Dedifferentiated amniotic fluid mesenchymal stem cell (primary cell): ENCODE measurements at regions not wholly inside any gene's neighbourhood (a gene's known extent, or its start where the extent isn't known, plus 50 kb on each side); places are given as distances from the start of the nearest gene placed in this dataset.
A peak's percentile ranks its signal among the peaks of the same experiment; 100 is the strongest.
"Not testable (repeated sequence)": the region's sequence is repeated elsewhere in the genome, so short reads cannot be mapped to it uniquely, and the experiment has no call there.

ENCODE experiments used
- DNase-seq: peaks from one replicate; pipeline ENCODE4 v3.0.0-alpha.2; 2016; ENCODE audit errors: extremely low spot score

DNA sequence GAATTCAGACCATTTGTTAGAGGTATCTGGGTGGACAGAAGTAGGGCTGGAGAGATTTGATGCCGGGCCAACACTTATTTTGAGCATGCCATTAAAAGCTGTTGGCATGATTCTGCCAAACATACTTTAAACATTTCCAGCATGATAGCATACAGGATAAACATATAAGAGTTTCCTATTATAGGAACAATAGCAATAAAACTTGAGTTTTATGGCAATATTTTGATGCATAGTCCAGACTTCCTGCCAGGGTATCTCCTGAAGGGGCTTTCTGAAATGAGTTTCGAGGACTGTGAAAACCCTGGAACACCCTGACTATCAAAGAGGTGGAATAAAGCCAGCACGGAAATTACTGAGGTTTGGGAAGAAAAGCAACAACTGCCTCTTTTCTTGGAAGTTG is 1398.0 kb upstream of the NXPH2 start:
- peak; percentile 17 for DNase-seq

GRCh38 chr2:140177086-140177485 is 1396.9 kb upstream of the NXPH2 start:
- no peak for DNase-seq

- DNase-seq: no peak
These were observed 1393.6 kb upstream of the NXPH2 start for GRCh38 chr2:140173790-140174189.

DNA sequence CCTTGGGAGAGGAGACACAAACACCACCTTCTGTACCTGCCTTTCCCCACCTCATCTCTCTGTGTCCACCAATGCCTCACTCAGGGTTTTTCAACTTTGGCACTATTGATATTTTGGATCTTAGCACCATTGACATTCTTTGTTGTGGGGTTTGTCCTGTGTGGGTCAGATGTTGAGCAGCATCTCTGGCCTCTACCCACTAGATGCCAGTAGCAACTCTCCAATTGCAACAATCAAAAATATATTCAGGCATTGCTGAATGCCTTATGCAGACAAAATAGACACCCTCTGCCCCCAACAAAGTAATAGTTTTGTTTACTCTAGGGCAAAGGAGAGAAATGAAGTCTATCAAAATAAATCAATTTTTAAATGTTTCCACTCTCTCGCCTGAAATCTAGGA is 1384.3 kb upstream of the NXPH2 start:
- DNase-seq: no peak

GRCh38 chr2:140158259-140158658 is 1378.1 kb upstream of the NXPH2 start:
- DNase-seq: no peak

DNA sequence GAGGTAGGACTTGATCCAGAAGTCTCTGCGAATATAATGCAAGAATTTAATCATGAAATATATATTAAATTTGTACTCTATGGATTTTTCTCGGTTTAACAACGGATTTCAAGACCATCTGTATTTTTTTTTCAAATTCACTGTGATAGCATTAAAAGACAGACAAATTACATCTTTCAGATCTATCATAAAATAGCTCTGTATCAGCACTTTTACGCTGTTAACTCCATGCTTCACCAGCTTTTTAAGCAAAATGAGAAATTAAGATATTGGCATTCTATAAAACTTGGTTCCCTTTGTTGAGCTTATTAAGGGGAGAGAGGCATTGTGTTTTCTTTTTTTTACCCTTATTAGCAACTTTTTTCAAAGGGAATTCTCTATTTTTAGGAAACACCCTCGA is 1377.6 kb upstream of the NXPH2 start:
- DNase-seq: no peak

DNA sequence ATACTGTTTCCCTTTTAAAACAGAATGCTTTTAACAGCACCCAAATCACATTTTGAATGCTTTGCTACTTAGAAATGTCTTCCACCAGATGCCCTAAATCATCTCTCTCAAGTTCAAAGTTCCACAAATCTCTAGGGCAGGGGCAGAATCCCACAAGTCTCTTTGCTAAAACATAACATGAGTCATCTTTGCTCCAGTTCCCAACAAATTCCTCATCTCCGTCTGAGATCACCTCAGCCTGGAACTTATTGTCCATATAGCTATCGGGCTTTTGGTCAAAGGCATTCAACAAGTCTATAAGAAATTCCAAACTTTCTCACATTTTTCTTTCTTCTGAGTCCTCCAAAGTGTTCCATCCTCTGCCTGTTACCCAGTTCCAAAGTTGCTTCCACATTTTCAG is 1374.5 kb upstream of the NXPH2 start:
- no peak for DNase-seq

DNA sequence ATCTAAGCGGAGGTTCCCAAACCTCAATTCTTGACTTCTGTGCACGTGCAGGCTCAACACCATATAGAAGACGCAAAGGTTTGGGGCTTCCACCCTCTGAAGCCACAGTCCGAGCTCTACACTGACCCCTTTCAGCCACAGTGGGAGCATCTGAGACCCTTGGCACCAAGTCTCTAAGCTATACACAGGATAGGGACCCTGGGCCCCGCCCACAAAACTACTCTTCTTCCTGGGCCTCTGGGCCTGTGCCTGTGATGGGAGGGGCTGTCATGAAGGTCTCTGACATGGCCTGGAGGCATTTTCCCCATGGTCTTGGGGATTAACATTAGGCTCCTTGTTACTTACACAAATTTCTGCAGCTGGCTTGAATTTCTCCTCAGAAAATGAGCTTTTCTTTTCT is 1374.1 kb upstream of the NXPH2 start:
- no peak for DNase-seq

GRCh38 chr2:140144611-140145010 is 1364.4 kb upstream of the NXPH2 start:
- no peak for DNase-seq

DNA sequence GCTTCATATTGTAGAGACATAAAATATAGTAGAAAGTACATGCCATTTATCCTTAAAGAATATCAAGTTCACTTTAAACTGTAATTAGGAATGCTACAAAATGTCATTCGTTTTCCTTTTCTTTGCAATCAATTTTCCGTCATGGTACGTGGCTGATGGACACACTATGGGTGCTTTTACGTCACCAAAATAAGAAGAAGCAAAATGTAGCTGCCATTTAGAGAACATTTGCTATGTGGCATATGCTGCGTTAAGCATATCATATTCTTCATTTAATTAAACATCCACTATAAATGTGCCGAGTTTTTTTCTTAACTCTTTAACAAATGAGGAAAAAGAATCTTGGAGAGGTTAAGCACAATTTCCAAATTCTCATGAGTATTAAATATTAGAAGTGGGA is 1358.5 kb upstream of the NXPH2 start:
- no peak for DNase-seq

DNA sequence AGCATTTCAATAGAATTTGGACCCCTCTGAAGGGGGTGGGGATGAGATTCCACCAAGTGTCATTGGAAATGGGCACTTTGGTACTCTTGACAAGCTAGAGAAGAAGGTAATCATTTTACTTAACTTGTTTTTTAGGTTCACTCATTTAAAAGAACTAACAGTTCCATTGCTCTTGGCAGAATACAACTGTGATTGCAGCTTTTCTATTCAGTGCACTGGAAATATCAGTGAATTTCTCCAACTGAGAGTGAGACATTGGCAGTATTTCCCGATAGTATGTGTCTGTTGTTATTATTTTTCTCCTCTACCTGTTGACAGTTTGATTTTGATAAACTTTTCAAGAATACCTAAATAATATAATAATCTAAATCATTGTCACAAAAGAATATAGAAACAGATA is 1356.7 kb upstream of the NXPH2 start:
- DNase-seq: no peak

DNA sequence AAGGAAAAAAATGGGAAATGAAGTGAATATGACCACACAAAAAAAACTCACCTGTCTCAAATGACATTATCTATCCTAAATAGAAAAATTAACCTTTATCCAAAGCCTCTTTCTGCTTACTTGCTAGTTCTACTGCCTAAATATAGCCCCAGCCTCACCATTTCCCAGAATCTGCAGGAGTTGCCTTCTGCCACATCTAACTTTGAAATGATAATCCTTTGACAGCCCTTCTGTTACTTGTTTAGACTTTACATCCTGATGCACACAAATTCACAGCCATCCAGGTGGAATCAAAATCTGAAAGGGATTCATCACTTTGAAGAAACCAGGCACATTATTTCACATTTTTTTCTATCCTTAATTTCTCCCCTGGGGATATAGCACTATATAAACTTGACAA is 1356.2 kb upstream of the NXPH2 start:
- no peak for DNase-seq

GRCh38 chr2:140128909-140129308 is 1348.7 kb upstream of the NXPH2 start:
- no peak for DNase-seq

- no peak for DNase-seq
These were observed 1341.8 kb upstream of the NXPH2 start for GRCh38 chr2:140122001-140122400.

GRCh38 chr2:140117386-140117785 is 1337.2 kb upstream of the NXPH2 start:
- DNase-seq: no peak

DNA sequence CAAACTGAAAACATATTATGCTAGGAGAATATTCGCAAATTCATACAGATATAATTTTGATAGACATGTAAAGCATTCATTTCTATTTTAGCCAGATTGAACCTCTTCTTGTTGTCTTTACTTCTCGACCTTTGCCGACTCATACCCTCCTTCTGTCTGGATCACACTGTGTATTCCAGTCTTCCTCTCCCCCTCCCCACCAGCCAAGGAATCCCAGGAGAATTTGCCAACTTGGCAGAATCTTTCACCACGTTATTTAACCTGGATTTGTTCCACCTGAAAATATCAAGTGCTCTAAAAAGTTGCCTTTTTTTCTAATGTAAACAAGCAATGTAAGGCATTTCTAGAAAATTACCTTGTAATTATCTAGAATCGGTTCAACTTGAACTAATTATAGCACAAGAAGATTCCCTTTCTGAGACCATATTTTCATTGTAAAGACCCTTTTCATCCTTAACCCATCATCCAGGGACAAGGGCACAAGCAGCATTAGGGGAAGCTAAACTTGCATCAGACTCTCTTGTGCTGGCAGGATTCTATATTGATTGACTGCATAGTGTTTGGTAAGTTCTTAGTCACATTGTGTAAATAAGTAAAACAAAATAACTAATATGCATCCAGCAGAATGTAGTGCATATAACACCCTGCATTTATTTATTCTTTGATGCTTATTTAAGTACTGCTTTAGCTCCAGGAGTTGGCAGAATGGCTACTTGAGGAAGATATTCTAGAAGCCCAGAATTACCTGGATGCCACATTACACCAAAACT is 1328.7 kb upstream of the NXPH2 start:
- DNase-seq: no peak

- DNase-seq: no peak
These were observed 1311.7 kb upstream of the NXPH2 start for GRCh38 chr2:140091926-140092325.

- no peak for DNase-seq
These were observed 1306.8 kb upstream of the NXPH2 start for GRCh38 chr2:140086964-140087363.

DNA sequence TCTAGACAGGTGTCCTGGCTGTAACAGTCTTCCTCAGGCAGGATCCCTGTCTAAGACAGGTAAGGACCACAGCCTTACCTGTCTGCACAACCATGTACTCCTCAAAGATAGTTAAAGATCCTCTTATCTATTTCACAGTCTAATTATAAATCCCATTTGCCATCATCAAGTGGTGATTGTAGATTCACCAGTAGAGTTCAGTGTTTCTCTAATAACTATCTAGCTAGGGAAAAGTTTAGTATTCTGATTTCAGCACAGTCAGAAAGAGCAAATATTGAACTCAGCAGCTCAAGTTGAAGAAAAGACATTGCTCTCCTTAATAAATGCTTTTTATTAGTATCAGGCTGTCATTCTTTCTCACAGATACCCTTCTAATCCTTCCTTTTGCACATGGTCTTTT is 1305.5 kb upstream of the NXPH2 start:
- no peak for DNase-seq

GRCh38 chr2:140079038-140079437 is 1298.8 kb upstream of the NXPH2 start:
- no peak for DNase-seq

DNA sequence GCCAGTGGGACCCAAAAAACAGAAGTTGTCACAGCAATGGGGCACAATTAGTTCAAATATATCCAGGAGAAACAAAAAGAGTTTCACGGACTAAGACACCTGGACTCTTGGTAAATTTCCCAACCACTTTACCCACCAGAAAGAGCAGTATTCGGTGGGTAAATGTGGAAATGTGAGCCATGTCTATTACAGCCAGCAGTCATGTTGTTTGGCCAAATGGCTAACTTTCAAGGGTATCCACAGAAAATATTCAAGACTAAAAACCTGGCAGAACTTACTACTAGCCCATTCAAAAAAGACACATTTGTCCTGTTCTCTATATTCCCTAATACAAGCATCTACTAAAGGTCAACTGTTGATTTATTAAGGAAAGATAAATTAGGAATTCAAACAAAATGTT is 1296.0 kb upstream of the NXPH2 start:
- DNase-seq: no peak

DNA sequence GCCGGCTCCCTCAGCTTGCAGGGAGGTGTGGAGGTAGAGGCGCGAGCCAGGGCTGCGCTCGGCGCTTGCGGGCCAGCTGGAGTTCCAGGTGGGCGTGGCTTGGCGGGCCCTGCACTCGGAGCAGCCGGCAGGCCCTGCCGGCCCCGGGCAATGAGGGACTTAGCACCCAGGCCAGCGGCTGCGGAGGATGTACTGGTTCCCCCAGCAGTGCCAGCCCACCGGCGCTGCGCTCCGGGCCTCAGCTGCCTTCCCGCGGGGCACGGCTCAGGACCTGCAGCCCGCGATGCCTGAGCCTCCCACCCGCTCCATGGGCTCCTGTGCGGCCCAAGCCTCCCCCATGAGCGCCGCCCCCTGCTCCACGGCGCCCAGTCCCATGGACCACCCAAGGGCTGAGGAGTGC is 1293.6 kb upstream of the NXPH2 start:
- not testable (repeated sequence) for DNase-seq

- DNase-seq: no peak
These were observed 1287.5 kb upstream of the NXPH2 start for GRCh38 chr2:140067661-140068060.

DNA sequence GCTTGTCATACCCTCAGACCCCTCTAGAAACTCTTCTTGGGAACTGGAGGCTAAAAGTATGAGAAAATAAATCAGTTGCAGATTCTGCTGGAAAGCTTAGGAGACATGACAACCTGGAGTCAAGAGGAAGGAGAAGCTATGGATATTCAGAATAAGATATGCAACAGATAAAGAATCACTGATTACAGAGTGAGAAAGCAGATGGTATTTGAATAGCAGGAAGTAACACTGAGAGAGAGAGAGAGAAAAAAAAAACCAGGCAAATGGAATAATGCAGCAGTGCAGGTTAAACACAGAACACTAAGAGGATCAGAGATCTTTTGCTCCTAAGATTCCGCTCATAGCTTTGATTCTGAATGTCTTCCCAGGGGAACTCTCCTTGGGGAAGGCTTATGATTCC is 1284.1 kb upstream of the NXPH2 start:
- no peak for DNase-seq
